NCI-H1694 treated with DMSO at 0.1 percent for 48 hours (cell line): ENCODE measurements at regions not wholly inside any gene's neighbourhood (a gene's known extent, or its start where the extent isn't known, plus 50 kb on each side); places are given as distances from the start of the nearest gene placed in this dataset.
"Not testable (repeated sequence)": the region's sequence is repeated elsewhere in the genome, so short reads cannot be mapped to it uniquely, and the experiment has no call there.

Source experiments
- DNase-seq: peaks from one replicate; lab custom pipeline; 2025; lab: John Stamatoyannopoulos, UW

- DNase-seq, result no peak
Observed at GRCh38 chr10:33783078-33783477, 448.6 kb upstream of the NRP1 start.

GRCh38 chr10:33781606-33782395 is 447.3 kb upstream of the NRP1 start:
- no peak for DNase-seq

- DNase-seq, result no peak
Observed at GRCh38 chr10:33780961-33781360, 446.5 kb upstream of the NRP1 start.

- DNase-seq, result no peak
Observed at GRCh38 chr10:33777223-33777622, 442.8 kb upstream of the NRP1 start.

GRCh38 chr10:33776419-33777070 is 442.1 kb upstream of the NRP1 start:
- no peak for DNase-seq

GRCh38 chr10:33774857-33775256 is 440.4 kb upstream of the NRP1 start:
- DNase-seq, result no peak

GRCh38 chr10:33773886-33774480 is 439.5 kb upstream of the NRP1 start:
- DNase-seq, result no peak

GRCh38 chr10:33773253-33773573 is 438.7 kb upstream of the NRP1 start:
- DNase-seq, result no peak

- DNase-seq, result no peak
Observed at GRCh38 chr10:33772370-33773252, 438.1 kb upstream of the NRP1 start.

GRCh38 chr10:33771856-33772255 is 437.4 kb upstream of the NRP1 start:
- DNase-seq, result not testable (repeated sequence)

- no peak for DNase-seq
Observed at GRCh38 chr10:33764694-33765185, 430.3 kb upstream of the NRP1 start.

- no peak for DNase-seq
Observed at GRCh38 chr10:33760056-33760943, 425.8 kb upstream of the NRP1 start.

- no peak for DNase-seq
Observed at GRCh38 chr10:33759191-33759590, 424.7 kb upstream of the NRP1 start.

GRCh38 chr10:33758299-33758698 is 423.8 kb upstream of the NRP1 start:
- no peak for DNase-seq

- DNase-seq, result no peak
Observed at GRCh38 chr10:33754052-33754451, 419.6 kb upstream of the NRP1 start.

GRCh38 chr10:33753389-33753788 is 418.9 kb upstream of the NRP1 start:
- DNase-seq, result no peak

GRCh38 chr10:33749790-33750189 is 415.3 kb upstream of the NRP1 start:
- DNase-seq, result no peak

- DNase-seq, result no peak
Observed at GRCh38 chr10:33749067-33749735, 414.7 kb upstream of the NRP1 start.

- DNase-seq, result no peak
Observed at GRCh38 chr10:33746836-33747268, 412.4 kb upstream of the NRP1 start.

GRCh38 chr10:33746186-33746585 is 411.7 kb upstream of the NRP1 start:
- no peak for DNase-seq

- no peak for DNase-seq
Observed at GRCh38 chr10:33743429-33743857, 409.0 kb upstream of the NRP1 start.
